ENCODE measurements at regions not wholly inside any gene's neighbourhood (a gene's known extent, or its start where the extent isn't known, plus 50 kb on each side); places are given as distances from the start of the nearest gene placed in this dataset.

DNA sequence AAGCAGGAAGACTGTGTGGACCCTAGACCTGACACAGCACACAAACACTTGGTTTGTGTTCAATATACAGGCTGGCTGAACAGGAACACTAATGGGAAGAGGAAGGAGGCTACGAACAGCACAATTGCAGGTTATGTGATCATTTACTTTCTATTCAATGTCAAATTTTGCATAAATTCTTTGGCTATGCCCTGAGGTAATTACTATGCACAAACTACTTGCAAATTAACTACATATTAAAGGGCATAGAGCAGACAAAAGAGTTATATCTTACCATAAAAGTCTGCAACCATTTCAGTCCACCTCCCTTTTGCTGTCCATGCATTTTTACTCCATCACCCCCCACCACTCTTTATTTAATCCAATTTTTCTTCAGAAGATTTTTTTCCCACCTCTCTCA lies 291.2 kb upstream of the TMTC1 start:
- no peak for DNase-seq

DNA sequence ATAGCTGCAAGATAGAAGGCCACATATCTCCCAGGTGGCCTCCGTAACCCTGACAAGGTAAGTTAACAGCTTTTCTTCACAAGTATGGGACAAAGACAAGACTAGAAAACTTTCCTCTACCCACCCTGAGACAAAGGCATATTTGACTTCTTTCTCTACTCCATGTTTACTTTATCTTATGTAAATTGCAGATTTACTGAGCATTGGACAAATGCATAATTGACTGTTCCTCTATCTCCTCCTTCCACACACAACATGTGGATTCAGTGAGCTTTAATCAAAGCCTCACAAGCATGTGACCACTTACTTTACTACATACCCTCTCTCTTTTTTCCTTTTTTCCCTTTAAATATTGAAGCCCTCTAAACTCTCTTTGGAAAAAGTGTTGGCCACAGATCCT lies 289.1 kb upstream of the TMTC1 start:
- DNase-seq = no peak

DNA sequence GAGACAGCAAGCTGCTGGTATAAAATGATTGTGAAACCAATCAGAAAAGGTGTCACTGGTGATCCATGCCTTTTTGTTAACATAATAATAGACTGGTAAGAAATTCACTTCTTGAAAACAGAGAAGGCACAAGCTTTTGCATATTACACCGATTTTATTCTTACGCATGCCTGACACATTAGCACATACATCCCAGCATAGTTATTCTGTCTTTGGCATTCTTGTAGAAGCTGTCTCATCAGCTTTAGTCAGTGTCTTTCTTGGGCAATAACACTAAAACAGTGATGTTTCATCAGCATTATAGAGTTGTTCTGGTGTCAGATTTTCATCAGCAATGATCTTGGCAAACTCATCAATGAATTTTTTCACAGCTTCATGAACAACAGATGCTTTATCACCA lies 283.4 kb upstream of the TMTC1 start:
- DNase-seq = no peak

DNA sequence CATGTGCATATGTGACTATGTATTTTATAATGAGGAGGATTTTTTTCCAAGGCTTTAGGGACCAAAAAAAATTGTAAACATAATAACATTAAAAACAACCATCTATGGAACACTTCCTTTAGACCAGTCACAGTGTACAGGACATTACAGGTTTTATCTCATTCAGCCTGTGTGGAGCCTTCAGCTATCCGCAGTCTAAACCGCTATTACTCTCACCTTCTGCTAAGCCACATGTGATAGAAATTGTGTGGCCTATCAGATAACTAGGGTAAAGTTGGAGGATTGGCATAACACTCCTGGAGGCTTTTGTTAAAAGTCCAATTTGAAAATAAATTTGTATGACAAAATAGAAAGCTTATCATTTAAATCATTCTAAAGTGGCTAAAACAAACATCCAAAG lies 281.2 kb upstream of the TMTC1 start:
- DNase-seq = no peak

DNA sequence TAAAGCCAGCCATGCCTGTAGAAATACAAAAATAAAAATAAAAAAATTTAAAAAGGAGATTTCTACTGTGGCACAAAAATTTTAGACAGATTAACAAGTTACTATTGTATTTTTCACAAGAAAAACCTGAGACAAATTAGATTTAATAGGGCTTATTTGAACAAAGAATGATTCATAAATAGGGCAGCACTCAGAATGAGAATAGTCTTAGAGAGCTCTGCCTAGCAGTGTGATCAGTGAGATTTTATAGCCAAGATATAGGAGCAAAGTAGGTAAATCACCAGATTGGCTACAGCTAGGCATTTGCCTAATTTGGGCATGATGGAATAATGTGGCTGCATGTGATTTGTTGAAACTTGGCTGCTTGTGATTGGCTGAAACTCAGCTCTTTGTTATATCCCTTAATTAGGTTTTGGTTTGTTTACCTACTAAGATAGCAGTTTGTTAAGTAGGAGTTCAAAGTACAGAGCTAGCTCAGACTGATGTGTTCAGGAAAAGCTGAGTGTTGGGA lies 279.7 kb upstream of the TMTC1 start:
- no peak for DNase-seq

DNA sequence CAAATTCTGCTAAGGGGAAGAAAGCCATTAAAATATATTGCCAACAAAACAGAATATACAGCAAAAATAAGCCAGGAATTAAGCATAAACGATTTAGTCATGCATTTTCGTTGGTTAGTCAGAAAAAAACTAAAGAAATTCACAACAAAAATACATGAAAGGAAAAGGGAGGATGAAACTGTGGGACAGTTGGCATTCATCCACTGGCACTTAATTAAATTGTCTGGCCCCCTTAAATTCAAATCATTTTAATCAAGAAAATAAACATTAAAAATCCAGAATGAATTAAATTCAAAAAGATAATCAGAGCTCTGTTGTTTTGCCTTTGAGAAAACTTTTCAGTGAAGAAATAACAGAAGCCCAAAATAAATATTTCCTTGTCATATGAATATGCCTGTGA lies 264.6 kb upstream of the TMTC1 start:
- no peak for DNase-seq

DNA sequence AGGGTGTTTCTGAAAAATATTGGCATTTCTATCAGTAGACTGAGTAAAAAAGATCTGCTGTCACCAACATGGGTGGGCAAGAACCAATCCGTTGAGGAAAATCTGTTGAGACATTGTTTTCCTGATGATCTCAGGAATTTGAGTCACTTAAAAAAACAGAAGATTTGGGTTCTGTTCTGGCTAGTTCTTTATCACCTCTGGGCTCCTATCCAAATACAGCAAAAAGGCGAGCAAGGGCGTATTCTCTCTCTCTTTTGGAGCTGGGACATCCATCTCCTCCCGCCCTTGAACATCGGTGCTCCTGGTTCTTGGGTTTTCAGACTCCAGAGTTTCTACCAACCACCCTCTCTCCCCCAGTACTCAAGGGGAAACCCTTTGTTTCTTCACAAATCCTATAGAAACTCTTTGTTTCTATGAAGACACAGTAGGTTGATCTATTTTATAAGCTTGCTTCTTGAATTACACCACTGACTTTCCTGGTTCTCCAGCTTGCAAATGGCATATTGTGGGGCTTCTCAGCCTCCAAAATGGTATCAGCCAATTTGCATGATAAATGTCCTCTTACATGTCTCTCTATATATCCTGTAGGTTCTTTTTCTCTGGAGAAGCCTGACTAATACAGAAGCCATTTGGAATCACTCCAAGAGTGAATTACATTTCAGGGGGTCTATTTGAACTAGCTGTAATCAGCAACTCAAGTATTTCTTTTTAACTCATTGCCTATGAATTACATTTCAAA lies 263.9 kb upstream of the TMTC1 start:
- no peak for DNase-seq

DNA sequence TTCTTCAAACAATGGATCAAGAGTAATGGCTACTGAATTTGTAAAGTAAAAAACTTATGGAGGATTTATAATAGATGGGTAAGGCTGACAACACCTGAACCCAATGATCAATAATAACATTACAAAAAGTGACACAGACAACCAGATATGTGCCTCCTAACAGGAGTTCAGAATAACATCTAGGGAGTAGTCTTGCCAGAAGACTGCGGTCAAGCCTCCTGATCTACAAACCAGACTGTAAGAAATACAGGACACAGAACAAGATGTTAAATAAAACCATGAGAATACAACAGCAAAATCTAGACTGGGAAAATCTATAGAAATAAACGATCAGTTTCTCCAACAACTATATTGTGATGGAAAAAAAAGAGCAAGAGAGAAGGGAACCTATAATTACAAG lies 262.6 kb upstream of the TMTC1 start:
- DNase-seq = no peak

DNA sequence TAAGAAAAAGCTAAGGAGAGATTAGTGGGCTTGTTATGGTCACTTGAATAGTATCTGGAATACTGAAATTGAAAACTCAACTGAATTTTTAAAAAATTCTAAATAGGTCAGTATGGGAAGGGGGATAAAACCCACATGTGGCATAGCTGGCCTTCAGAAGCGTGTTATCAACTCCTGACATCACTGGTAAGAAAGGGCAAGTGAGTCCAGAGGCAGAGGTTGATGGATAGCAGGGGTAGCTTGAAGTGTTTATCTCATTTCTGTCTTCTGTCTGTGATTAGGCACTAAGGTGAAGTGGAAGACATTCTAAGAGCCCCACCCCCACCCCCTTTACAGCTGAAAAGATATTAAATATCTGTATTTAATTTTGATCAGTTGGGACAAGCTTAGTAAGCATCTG lies 261.4 kb upstream of the TMTC1 start:
- no peak for DNase-seq

DNA sequence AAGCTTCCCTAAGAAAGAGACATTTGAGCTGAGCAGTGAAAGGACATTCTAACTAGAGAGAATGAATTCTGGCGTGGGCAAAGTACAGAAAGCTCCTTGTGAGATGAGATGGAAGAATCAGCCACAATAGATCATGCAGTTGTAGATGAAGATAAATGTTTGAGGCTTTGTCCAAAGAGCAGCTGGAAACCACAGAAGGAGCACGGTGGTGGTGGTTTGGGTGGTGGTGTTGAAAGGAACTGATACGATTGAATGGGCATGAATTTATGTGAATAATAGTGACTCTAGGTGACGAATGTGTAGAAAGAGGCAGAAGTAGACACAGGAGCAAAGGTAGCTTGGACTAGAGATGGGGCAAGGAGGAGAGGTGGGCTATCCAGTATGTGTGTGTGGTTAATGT lies 260.5 kb upstream of the TMTC1 start:
- DNase-seq = no peak

DNA sequence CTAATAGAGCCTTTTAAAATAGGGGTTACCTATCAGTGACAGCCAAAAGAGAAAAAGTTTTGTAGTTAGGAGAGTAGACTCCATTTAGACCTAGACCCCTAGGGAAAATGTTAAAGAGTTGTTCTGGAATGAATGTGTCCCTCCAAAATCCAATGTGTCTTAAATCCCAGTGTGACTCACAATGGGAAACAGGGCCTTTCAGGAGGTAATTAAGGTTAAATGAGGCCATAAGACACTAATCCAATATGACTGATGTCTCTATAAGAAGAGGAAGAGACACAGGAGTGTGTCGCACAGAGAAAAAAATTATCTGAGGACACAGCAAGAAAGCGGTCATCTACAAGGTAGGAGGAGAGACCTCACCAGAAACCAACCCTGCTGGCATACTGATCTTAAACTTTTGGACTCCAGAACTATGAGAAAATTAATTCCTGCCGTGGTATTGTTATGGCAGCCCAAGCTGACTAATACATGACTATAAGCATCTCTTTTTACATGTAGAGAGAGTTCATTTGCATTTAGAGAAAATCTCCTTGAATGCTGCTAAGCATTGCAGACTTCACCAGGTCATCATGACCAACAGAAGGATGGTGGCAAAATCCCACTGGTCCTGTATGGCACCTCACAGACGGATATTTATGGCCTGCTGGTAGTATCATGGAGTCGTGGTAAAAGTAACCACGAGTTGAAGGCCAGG lies 259.6 kb upstream of the TMTC1 start:
- no peak for DNase-seq

DNA sequence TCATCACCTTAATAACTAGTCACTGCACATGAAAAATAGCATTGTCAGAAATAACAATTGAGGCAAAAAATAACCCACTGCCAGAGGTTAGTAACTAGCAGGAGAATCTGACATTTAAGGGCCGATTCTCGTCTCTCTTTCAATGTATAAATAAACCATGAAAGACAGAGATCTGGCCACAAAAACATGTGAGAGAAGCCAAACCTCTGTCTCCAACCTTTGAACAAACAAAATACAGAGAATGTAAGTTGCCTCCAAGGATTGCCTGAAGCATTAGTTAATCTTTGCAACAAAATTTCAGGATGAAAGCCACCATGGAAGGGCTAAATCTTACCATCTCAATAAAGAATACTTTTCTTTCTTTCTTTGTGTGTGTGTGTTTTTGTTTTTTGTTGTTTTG lies 257.4 kb upstream of the TMTC1 start:
- DNase-seq = no peak

DNA sequence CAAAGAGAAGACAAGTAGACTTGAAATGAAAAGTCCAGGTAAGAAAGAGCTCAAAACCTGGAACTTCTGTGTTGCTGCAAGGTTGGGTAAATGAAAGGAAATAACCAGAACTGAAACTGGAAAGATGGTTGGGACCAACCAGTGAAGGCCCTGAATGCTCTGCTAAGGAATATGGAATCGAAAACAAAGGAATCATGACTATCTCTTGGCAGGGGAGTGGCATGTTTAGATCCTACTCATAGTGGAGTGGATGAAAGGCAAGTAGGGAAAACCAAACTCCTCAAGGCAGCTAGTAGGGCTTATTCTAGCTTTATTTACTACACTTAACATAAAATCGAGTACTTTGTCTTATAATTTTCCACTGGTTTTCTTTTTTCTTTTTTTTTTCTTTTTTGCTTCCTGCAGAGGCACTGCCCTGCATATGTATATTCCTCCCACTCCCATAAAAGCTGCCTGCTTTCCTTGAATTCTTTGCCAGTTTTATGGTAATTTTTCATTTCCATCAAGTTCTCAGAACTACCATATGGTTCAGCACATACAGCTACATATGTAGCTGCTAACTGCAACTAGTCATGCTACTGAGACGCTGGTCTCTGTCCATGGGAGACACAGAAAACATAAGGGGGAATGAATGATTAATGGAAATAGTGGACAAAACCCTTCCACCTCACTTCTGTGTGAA lies 247.1 kb upstream of the TMTC1 start:
- no peak for DNase-seq

DNA sequence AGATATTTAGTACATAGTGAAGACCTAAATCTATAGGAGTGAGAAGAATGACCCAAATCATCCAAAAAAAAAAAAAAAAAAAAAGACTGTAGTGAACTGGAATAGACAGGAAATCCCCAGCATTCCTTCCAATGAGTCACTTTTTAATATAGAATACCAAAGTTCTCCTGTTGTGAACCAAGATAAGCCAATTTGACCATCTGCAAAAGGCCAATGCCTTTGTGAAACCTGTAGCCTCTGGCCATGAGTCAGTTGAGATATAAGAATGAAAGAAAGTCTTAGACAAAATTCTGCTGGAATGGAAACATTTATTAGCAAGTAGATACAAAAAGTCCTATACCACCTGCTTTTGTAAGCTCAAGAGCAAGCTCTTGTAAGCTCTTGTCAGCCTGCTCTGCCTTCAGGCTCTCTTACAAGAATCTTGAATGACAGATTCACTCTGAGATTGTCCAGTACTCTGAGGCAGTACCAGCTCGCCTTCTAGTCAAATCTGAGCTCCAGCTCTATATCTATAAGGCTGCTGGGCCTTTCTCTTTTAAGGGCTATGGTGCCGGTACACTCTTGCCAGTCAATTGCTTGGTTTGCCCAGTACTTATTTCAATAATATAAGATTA lies 243.0 kb upstream of the TMTC1 start:
- DNase-seq = no peak

DNA sequence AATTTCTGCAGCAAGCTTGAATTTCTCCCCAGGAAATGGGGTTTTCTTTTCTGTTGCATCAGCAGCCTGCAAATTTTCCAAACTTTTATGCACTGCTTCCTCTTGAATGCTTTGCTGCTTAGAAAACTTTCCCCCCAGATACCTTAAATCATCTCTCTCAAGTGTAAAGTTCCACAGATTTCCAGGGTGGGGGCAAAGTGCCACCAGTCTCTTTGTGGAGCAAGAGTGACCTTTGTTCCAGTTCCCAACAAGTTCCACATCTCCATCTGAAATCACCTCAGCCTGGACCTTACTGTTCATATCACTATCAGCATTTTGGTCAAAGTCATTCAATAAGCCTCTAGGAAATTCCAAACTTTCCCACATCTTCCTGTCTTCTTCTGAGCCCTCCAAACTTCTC lies 241.6 kb upstream of the TMTC1 start:
- no peak for DNase-seq

DNA sequence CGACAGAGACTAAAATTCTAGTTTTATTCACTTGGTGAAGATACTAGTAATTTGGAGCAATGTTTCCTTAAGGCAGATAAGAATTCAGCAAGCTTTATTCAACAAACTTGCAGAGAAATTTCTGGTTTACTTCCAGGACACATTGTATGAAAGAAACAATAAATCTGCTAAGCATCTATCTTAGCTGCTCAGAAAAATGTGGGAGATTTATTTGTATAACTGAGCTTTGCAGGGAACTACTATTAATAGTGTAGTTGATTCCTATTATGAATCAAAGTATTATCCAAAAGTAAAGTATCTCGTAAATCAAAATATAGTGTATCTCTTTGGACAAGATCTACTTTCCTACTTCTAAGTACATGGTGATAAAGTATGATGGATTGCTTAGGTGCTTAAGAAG lies 239.4 kb upstream of the TMTC1 start:
- no peak for DNase-seq

DNA sequence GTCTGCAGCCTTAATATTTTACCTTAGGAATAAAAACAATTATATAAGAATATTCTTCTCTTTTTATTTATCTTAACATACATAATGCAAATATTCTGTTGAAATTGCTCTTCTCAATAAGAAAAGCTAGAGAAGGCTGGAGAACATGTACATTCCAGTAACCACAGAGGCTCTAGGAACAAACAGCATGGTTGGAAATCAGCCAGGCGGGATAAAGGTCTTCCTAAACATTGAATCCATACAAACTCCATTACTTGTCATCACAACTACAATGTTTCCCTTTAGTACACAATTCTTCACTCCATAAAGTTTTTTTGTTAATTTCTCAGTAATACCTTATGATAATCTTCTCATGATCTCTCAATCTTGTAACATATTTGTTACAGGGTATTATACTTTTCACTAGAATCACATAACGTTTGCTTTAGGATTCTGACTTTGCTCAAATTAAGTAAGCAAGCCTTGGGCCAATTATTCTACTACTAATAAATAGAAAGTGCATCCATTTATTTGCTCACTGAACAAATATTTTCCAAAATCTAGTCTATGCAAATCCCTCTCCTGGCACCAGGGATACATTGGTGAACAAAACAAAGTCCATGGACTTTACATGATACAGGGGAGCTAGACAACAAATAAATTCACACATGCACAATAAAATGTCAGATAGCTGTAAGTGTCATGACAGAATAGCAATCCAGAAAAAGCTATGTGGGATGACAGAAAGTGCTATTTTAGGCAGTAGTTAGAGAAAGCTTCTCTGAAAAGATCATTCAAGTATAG lies 237.5 kb upstream of the TMTC1 start:
- DNase-seq = no peak

DNA sequence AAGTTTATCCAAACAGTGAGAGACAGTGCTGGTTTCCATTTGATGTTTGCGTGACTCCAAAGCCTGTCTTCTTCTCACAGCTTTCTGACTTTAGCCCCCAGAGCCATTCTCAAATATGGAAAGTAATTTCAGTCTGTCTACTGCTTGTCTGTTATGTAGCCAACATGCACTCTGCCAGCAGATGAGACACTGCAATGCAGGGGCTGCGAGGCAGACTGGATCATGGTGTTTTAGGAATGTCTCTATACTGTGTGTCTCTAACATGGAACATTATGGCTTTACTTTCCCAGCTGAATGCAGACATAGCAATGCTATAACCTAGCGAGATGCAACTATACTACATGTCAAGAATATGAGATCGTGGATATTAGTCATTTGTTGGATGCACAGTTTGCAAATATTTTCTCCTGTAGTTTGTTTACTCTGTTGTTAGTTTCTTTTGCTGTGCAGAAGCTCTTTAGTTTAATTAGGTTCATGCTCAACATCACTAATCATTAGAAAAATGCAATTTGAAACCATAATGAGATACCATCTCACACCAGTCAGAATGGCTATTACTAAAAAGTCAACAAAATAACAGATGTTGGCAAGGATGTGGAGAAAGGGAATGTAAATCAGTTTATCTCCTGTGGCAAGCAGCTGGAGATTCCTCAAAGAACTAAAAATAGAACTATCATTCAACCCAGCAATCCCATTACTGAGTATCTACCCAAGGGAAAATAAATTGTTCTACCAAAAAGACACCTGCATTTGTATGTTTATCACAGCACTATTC lies 235.8 kb upstream of the TMTC1 start:
- DNase-seq = no peak

DNA sequence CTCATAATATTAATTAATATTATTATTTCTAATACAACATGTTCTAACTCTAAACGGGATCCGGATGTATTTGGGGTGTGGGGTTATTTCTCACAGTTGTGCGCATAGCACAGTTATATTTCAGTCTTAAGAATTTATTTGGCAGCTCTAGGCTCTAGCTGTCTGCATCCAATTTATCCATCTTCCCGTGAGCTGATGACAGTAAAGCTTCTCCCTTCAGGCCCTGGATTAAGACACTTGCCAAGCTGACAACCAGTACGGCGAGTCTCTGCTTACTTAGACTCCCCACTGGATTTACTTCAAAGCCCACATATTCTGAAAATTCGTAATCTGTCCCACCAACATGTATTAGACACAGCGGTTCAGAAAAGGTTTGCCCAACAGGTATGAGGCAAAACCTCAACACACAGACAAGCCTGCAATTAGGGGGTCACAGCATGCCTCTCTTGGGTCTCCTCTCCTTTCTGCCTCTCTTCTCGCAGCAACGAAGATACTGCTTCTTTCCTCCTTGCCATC lies 232.9 kb upstream of the TMTC1 start:
- DNase-seq = no peak

DNA sequence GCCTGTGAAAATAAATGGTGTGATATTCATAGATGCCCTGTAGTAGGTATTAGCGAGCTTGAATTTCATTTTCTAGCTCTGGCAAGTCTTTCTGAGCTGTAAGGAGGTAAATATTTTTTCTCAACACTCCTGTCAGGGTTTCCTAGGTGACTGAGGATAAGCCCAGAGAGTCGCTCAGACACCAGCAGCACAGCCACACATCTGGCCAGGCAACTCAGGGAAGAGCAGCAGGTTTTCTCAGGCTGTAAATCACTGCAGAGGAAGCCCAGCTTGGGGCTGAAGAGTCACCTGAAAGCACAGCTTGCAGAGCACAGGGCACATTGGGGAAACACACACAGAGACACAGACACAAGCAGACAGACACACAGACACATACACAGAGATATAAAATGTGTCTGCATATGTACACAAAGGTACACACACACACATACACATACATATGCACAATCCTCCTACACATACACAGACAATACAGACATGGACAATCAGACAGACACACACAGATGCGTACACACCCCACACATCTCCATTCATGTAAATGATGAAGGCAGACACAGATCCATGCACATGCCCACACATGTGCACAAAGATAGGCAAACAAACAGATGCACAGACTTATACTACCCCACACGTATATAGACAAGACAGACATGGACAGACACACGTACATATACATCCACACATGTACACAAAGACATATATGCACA lies 232.0 kb upstream of the TMTC1 start:
- DNase-seq = no peak

DNA sequence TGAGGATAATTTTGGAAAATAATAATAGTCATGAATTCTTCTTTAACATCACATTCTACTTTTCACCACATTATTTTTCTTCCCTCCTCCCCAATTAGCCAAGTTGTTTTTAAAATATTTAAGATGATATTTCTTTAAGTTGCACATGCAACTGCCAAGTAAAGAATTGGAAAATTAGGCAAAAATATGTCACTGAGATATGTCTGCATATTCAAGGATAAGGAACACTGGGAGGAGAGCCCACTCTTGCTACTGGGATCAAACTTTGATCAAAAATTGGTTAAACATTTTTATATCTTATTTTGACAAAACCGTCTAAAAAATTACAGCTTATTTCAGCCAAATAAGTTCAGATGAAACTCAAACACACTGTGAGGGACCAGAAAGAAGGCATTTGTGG lies 231.2 kb upstream of the TMTC1 start:
- DNase-seq = no peak
